NOMO-1 (cell line): ENCODE measurements at regions not wholly inside any gene's neighbourhood (a gene's known extent, or its start where the extent isn't known, plus 50 kb on each side); places are given as distances from the start of the nearest gene placed in this dataset.

ENCODE experiments used
- DNase-seq, 2 experiments: peaks; one replicate each; lab custom pipeline; 2025; ENCODE audit not compliant: unreplicated experiment in 2 of 2; lab: John Stamatoyannopoulos, UW

- no peak for DNase-seq
Measured at GRCh38 chr3:5270666-5271371, 83.3 kb downstream of the EDEM1 start.

DNA sequence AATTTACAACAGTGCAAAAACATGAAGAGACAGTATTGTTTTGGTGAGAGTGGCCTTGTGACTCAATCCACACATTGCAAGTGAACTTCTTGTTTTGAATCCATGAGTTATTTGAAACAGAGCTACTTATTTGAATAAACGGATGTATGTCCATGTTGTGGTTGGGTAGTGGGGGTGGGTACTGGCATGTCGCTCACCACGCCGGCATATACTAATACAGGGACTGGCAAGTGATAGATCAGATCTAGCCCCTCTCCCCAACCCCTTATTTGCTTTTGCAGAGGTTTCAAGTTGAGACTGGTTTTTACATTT is 83.8 kb downstream of the EDEM1 start:
- DNase-seq, result peak; percentile 13 to 49

GRCh38 chr3:5272387-5272786 is 84.9 kb downstream of the EDEM1 start:
- no peak for DNase-seq

GRCh38 chr3:5274091-5274490 is 86.6 kb downstream of the EDEM1 start:
- no peak for DNase-seq

DNA sequence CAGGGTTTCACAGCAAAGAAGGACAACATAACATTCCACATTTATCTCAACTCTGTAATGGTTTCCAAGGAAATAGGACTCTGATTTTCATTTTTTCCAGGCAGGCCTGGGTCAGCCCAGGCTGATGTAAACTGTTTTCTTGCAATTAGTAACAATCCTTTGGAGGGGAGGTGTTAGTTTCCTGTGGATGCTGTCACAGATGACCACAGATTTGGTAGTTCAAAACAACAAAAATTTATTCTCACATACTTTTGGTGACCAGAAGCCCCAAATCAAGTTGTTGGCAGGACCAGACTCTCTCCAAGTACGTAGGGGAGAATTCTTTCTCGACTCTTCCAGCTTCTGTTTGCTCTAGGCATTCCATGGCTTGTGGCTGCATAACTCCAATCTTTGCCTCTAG is 88.0 kb downstream of the EDEM1 start:
- DNase-seq, result no peak

DNA sequence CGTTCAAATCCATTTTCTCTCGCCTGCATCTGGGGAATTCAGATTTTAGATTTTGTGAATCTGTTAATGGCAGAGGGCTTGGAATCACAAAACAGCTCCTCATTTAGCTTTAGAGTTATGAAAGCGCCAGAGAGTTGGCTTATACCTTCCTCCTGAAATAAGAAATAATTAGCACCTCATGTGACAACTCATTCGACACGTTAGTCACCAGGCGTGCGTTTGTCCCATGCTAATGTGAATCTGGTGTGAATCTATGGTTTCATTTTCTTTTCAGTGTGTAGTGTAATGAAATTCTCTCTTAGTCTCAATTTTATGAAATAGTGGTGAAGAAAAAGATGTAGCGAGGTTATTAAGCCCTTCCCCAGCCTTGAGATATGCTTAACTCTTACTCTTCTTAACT is 89.4 kb downstream of the EDEM1 start:
- DNase-seq, result no peak

DNA sequence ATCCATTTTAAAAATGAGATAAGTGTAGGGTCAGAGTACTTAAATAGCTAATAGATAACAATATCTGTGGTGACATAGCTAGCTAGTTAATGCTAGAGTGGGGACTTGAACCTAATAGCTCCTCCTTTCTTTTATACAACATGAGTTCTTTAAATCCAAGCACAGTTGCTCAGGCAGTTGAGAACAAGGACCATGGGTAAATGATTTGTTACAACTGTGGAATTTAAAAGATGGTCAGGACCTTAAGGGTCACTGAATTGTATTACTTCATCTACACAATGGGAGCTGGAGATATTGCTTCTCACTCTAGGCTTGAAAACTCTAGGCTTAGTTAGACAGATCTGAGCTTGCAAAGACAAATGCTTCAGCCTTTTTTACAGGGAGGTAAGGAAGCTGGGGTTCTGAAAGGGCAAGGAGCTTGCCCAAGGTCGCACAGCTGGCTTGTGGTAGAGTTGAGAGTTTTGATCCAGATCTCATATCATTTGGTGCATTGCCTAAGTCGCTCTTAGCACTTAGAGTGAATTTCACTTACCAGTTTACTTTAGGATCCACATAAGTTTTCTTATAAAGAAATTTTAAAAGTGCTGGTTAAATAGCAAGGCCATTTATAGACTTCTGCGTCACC is 90.2 kb downstream of the EDEM1 start:
- DNase-seq, result no peak

DNA sequence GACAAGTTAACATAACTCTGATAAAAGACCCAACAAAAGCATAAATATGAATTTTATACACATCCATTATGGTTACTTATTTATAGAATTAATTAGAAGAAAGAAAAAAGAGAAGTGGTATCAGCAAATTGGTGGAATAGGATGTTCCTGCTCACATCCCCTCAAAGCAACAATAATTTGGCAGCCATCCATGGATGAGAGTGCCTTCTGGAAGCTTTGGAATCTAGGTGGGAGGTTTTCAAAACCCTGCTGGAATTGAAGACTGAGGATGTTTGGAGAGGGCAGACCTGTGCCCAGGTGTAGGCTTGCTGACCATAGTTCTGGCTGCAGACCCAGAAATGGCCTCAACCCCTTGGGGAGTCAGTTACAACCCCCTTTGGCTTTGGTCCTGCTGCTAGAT is 91.2 kb downstream of the EDEM1 start:
- DNase-seq, result no peak

- no peak for DNase-seq
Measured at GRCh38 chr3:5282703-5283102, 95.2 kb downstream of the EDEM1 start.

DNA sequence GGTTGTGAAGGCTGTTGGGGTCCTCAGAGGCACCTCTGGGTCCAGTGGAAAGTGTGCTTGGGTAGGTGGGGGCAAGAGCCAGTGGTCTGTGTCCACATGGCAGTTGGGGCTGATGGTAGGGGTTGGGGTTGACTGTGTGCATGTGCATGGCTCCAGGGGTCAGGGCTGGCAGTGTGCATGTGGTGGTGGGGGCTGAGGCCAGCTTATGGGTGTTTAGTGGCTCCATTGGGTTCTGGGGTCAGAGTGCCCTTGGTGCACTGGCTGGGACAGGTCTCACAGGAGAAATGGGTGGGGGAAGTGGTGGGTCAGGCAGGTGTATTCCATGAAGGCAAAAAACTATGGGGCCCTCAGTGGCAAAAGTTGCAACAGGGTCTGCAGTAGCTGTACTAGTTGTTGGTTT is 97.9 kb downstream of the EDEM1 start:
- DNase-seq, result no peak

DNA sequence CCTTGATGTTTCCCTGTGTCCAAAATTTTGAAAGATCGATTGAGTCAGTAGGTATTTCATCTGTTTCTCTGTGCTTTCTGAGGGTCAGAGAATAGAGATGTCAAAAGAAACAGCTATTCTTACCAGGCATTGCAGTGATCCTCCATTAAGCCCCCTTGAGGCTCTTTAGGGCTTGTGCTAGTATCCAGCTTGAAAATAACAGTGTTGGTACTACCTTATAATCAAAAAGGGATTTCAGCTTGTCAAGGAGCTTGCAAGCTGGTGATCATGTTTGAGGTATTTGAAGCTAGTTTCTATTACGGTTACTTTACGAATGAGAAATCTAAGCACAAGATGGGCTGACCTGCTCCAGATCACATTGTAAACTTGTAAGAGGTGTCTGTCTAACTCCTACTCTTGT is 103.4 kb downstream of the EDEM1 start:
- no peak for DNase-seq

GRCh38 chr3:5292512-5292911 is 105.0 kb downstream of the EDEM1 start:
- no peak for DNase-seq

DNA sequence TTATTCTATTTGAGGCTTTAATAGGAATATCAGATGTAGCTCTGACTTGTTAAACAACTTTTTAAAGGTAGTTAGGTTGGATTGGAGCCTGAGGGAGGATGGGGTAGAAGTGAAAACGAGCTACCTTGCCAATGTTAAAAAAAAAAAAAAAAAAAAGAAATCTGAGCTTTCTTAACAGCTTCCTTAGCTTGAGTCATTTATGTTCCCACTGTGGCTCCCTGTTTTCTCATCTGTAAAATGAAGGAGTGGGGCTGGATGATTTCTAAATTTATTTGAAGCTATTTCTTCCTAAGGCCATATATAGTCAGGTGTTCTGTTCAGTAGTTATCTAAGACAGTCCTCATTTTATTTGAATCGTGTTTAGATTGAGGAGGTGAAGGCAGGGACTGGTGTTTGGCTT is 105.7 kb downstream of the EDEM1 start:
- no peak for DNase-seq

DNA sequence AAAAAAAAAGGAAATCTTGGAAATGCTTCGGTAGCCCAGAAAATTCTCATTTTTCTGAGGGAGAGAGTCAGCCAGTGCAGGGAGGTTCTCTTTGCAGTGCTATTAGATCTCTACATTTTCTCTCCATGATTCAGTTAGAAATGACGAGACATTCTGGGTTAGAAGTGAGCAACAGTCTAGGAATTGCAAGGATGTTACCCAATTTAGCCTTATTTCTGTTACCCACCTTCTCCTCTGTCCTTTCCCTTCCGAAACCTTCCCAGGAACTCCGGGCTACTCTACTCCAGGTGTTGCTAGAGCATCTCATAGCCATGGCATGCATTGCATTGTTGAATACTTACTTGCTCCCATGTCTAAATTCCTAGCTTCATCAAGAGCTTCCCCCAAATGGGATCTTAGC is 106.8 kb downstream of the EDEM1 start:
- no peak for DNase-seq

GRCh38 chr3:5295191-5295690 is 107.7 kb downstream of the EDEM1 start:
- DNase-seq, result no peak

DNA sequence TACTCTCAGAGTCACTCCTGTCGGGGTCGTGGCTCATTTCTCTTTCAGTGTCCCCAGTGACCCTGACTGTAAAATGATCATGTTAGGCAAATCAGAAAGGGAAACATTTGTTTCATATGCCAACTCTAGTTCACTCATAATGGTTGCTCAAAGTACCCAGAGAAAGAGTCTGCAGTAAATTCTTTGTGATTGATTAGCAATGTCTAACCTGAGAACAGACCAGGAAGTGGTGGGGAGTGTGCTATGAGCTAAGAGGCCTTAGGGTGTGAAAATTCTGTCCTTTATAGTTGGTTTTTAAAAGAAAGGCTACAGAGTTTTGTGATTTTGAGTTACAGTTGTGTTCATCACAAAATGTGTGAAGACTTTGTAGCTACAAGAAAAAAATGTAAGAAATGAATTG is 108.9 kb downstream of the EDEM1 start:
- no peak for DNase-seq

DNA sequence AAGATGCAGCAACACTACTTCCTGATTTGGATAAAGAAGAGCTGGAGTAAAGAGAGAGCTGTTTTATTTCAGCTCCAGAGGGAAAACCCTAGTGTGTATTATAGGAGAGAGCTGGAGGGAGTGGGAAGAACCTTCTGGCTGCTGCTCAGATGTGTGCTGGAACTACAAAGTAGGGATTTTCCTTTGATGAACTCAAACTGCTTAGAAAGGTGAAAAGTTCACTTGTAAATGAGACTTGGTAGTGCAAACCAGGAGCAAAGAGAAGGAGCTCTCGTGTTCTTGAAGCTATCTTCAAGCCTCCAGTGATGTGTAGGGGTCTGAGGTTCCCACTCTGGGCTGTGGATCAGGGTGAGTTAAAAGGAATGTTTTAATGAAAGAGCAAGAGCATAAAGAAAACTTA is 110.4 kb downstream of the EDEM1 start:
- no peak for DNase-seq

DNA sequence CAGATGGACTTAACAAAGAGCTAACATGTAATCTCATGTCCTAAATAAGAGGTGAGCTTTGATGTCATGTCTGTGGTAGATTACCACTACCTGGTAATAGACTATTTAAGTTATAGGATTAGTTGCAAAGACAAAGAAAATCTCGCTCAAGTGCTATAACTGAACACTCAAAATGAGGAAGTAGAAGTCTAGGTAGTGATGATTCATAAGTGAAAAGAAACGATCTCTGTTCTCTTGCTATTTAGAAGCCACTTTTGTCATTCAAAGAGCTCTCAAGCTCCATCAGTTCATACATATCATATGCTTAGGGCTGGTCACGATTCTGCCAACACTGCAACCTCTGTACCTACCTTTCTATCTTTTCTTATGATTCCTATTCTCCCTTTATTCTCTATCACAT is 110.9 kb downstream of the EDEM1 start:
- DNase-seq, result peak; percentile 20 to 84

DNA sequence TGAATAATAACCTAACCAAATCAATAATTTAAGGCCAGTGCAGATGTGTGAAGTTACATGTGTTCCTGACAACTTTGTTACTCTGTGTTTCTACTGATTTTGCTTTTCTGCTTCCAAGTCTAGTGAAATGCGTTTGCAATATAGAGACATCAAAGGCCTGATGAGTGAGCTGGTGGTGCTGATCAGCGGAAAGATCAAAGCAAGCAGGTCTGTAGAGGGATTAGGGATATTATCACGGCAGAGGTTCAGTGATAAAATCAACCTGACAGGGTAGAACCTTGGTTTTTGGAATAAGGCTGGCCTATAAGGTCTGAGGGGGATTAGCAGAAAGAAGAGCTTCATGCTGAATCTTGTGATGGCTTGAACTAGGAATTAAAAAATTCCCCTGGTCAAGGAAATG is 111.7 kb downstream of the EDEM1 start:
- no peak for DNase-seq

- no peak for DNase-seq
Measured at GRCh38 chr3:5300638-5301037, 113.1 kb downstream of the EDEM1 start.

- DNase-seq, result no peak
Measured at GRCh38 chr3:5301651-5302297, 114.3 kb downstream of the EDEM1 start.

GRCh38 chr3:5302661-5303060 is 115.2 kb downstream of the EDEM1 start:
- no peak for DNase-seq
